T-helper 2 cell (primary cell): ENCODE measurements at regions not wholly inside any gene's neighbourhood (a gene's known extent, or its start where the extent isn't known, plus 50 kb on each side); places are given as distances from the start of the nearest gene placed in this dataset.
A peak's percentile ranks its signal among the peaks of the same experiment; 100 is the strongest.
"Not testable (repeated sequence)": the region's sequence is repeated elsewhere in the genome, so short reads cannot be mapped to it uniquely, and the experiment has no call there.

Experiments used
- DNase-seq, 5 experiments: peaks; one replicate each; pipeline versions ENCODE4 v3.0.0 to v3.0.0-alpha.2; 2012 to 2022

DNA sequence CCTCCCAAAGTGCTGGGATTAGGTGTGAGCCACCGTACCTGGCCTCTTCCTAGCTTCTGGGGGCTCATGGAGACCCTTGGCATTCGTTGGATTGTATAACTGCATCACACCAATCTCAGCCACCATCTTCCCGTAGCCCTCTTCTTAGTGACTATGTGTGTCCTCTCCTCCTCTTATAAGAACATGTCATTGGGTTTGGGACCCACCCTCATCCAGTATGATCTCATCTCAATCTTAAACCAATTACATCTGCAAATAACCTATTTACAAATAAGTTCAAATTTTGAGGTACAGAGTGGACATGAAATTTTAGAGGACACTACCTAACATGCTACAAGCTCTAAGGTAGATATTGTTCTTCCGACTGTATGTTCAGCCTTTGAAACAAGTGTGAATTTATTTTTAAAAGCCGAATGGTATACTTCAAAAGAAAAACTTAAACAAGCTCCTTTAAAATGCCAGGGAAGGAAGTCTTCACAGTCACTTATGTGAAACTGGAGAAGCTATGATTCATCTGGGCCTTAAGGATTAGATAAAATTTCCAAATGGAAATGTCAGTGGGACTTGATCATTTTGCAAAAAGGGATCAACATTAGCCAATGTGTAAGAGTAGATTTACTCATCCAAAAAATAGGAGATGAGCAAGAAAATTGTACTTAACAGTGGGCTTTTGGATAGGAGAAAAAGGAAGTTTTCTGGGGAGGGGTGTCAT lies 225.7 kb downstream of the MEX3B start:
- DNase-seq = no peak

DNA sequence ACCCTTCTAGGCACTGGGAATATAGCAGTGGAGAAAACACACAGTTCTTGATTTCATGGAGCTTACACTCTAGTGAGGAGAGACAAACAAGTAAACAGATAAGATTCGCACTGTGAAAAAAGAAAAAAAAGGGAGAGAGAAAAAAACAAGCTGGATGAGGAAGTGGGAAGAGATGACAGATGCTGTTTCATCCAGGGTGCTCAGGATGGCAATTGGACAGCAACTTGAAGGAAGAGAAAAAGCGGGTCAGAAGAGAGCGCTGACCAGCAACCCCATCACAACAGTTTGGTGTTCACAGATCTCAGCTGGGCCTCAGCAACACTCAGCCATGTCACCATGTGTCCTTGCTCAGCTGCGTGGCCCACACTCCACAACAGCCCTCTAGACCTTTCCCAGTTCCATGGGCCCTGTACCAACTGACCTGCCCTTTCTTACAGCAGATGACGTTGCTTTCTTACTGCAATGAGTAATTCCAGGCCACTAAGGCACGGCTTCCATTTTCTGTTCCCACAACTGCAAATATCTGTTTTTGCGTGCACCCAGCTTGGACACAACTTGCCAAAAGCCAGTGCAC lies 230.8 kb downstream of the MEX3B start:
- DNase-seq = no peak

DNA sequence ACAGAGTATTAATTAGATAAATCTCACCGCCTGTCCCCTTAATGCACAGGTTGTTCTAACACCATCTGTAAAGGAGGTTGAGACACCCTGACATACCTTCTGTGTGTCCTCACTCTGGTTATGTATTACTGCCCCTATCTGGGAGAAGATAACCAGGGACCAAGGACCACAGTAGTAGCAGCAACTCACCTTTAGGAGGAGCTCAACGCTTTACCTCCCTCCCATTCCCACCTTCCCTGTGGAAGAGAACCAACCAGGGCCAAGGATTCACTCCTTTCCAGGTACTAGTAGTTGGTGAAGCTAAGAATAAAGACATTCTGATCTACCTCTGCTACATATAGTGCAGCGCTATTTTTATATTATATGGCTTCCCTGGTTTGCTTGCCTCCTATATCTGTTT lies 232.6 kb downstream of the MEX3B start:
- no peak for DNase-seq

DNA sequence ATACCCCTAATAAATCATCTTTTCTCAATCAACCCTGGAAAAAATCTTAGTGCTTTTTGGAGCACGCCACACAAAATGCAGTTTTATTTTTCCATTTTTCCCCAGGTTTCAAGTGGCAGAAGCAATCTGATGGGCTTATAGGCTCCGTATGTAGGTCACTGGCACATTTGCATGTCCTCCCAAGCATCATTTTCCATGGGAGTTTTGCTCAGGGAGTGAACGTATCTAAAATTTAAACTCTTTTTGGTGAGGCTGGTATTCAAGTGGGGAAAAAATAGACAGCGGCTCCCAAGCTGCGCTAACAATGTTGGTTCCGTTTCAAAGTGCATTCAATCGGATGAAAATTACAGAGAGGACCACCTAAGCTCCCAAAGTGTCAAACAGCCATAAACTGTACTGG lies 233.4 kb downstream of the MEX3B start:
- DNase-seq = no peak

DNA sequence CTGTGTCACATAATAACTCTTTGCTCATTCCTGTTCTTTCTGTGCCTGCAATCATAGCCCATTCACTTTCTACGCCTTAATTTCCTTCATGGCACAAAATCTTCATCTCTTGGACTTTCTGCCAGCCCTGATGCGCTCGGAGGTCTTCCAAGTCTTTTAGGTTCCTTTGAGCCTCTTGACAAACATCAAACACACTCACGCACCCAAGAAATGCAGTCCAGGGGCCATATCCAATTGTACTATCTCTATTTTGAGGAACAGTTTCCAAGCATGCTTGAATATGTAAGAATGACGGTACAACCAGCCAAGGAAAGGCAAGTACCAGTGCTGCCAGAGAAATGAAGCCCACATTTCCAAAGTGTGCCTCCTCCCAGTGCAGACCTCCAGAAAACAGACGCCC lies 234.1 kb downstream of the MEX3B start:
- no peak for DNase-seq

DNA sequence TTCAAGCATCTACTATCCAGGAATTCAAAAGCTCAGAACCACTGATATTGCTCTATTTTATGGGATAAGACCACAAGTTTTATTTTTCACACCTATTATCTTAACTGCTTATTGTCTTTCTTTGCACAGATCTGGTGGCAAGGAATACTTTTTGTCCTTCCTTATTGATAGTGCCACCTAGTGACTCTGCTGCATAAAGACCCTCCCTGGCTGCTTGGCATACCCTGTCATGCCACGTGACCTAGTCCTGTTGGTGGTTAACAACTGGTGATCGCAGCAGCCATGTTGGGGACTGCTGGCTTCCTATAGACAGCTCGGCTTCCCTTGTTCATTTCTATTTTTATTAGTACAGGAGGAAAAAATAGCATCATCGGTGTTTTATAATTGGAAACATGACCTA lies 236.3 kb downstream of the MEX3B start:
- peak in 1 of 5 experiments; percentile 29 for DNase-seq

DNA sequence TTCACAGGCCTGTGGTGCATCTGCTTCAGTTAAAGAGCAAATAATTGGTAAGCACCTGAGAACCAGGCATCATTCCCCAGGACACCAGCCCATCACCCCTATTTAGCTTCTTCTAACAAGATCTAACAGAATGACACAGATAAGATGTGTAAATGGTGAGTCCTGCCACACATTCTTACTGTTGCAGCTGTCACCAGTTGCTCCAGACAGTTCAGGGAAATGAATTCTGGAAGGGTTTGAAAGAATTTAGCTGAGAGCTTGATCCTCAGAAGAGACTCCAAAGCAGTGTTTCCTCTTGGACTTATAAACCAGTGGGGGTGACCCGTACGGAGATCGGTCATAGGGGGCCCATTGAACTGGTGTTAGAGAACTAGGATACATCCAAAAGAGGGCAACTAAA lies 238.0 kb downstream of the MEX3B start:
- no peak for DNase-seq

DNA sequence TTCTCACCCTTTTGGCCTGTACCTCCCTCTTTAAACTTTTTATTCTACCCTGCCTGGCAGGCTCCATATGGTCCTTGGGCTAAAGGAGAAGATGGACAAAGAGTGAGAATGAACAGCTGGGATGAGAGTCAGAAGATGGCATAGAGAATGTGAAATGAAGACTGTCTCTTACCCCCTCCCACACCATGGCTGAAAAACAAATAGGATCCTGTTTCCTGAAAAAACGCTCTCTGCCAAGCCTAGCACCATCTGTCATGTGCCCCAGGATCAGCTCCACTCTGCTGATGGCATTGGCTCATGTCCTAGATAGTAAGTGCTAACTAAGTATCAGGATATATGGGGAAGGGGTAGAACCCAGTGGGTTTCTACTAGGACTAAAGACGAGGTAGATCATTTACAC lies 238.6 kb downstream of the MEX3B start:
- DNase-seq = no peak

DNA sequence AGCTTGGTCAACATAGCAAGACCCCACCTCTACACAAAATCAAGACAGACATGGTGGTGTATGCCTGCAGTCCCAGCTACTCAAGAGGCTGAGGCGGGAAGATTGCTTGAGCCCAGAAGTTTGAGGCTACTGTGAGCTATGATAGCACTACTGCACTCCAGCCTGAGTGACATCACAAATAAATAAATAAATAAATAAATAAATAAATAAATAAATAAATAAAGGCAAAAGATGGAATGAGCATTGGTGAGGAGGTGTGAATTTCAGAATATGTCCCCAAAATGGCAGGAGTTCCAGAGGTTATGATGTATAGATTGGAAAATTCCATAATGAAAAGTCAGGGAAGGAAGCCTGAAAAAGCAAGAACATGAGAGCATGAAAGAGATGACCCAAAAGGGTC lies 249.9 kb downstream of the MEX3B start:
- DNase-seq = no peak

DNA sequence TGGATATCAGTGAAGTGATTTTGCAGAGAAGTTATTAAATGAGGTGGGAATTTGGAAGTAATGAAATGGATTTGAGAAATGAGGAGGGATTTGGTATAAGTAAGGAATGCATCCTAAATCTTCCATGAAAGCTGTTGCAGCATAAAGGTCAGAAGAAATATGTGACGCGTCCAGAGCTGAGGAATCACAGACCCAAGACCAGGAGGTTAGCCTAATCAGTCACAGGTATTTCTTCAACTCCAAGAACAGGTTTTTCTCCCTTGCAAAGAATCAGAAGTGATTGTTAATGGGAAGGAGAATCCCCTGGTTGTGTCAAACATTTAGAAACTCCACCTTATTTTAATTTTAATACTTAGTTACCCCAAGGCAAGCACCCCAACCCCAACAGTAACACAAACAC lies 253.2 kb downstream of the MEX3B start:
- DNase-seq = no peak

DNA sequence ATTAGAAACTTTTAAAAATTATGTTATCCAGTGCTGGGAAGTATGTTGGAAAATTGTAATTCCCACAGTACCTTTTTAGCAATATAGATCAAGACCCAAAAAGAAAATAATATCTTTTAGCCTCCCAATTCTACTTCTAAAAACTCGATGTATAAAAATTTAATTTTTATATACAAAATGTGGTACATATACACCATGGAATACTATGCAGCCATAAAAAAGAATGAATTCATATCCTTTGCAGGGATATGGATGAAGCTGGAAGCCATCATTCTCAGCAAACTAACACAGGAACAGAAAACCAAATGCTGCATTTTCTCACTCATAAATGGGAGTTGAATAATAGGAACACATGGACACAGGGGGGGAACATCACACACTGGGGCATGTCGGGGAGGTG lies 254.5 kb downstream of the MEX3B start:
- not testable (repeated sequence) for DNase-seq

DNA sequence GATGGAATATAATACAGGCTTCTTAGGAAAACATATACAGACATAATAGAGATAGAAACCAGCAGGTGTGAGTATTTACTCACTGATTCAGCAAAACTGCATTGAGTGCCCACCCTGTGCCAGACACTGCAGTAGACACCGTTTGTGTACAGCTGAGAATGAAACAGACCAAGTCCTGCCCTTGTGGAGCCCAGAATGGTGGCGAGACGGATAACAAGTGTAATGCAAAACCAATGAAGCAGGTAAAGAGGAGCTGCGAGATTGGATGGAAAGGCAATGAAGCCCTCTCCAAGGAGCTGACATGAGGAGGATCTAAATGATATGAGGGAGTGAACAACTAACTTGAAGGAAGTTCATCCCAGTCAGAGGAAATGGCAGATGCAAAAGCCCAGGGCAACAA lies 256.4 kb downstream of the MEX3B start:
- no peak for DNase-seq

DNA sequence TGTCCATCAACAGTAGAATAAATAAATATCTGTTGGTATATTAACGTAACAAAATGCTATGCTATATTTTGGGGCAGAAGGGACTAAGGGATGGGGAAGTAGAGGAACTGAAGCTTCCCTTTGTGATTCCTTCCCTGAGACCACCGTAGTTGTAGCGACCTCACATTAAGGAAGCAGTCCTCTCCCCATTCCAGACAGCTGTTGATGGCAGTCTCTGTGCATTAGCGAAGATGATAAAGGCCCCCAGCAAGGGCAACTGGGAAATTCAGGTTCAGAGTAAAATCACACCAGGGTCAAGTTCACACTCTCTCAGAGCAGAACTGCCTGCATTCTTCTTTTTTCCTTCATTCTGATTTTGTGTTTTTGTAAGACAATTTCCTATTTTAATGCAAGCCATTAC lies 259.0 kb downstream of the MEX3B start:
- no peak for DNase-seq

DNA sequence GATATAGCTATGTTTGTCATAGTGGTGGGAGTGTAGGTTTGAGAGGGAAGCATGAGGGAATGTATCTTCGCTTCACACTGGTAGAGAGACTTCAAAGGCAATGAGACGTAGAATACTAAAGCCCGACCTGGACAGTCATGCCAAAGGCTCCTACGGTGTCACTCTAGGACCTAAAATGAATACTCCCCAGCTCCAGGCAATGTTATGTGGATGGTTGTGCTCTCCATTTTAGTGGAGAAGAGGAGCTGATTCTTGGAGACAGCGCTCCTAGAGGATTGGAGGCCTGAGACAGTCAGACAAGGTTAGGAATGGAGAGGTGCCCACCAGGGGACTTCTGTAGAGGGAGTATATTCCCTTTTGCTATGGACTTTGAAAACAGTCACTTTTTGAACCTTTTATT lies 260.1 kb downstream of the MEX3B start:
- no peak for DNase-seq

DNA sequence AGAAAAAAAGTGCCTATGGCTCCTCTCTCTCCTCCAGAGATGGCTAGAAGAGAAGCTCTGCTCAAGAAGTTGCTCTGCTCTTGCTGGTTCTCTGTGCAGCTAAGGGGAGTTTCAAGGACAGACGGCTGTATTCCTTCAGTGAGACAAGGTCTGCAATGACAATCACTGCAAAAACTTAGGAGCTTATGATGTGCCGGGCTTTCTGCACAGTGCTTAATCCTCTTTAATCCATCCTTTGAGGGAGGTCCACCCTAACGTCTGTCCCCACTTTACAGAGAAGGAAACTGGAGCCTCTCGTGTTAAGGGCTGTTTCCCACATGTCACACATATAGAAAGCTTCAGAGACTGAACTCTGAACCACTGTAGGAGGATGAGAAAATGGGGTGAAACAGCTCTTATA lies 260.6 kb downstream of the MEX3B start:
- DNase-seq = no peak

DNA sequence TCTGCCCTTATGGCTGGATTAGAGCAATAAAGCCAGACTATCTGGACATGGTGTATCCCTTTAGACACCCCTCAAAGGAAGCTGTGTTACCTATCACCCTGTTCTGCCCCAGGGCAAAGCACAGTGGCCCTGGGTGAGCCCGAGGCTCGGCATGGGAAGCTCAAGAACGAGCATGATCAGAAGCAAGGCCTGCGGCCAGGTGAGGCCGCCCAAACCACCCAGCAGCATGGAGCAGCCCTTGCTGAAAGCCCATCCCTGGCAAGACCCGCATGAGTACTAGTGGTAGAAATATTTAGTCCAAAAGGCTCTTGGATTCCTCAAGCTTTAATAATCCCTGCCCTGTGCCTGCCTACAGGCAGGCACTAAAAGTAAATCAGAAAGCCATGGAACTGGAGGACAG lies 261.1 kb downstream of the MEX3B start:
- no peak for DNase-seq

DNA sequence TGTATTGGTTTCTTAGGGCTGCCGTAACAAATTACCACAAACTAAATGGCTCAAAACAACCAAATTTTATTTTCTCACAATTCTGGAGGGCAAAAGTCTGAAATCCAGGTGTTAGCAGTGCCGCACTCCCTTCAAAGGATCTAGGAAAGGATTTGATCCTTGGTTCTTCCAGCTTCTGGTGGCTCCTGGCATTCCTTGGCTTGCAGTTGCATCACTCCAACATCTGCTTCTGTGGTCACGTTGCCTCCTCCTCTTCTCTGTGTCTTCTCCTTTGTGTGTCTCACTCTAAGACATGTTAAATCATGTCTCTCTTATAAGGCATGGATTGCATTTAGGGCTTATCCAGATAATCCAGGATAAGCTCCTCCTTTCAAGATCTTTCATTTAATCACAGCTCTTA lies 262.2 kb downstream of the MEX3B start:
- DNase-seq = no peak

DNA sequence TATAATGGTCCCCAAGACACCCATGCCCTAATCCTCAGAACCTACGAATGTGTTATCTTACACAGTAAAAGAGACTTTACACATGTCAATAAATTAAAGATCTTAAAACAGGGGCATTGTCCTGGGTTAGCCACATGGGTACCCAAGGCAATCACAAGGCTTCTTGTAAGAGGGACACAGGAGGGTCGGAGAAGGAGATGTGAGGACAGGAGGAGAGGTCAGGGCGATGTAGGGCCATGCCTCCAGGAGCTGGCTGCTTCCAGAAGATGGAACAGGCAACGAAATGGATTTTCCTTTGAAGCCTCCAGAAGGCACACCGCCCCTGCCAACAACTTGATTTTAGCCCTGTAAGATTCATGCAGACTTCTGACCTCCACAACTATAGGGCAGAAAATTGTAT lies 262.7 kb downstream of the MEX3B start:
- DNase-seq = no peak

DNA sequence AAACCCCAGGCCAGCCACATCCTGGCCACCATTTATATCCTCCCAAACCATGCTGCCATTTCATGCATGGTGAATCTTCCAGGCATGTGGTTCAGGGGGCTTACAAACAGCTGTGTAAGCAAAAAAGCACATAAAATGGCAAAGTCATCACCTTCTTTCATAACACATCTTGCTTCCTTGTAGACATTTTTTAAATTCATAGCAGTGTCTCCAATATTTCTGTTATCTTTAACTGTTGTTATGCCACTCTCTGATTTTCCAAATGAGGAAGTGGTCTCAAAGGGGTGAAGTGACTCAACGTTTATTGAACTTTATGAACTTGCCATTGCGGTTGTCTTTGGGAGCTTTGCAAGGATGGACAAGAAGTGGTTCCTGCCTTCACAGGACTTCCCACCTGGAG lies 264.4 kb downstream of the MEX3B start:
- no peak for DNase-seq

DNA sequence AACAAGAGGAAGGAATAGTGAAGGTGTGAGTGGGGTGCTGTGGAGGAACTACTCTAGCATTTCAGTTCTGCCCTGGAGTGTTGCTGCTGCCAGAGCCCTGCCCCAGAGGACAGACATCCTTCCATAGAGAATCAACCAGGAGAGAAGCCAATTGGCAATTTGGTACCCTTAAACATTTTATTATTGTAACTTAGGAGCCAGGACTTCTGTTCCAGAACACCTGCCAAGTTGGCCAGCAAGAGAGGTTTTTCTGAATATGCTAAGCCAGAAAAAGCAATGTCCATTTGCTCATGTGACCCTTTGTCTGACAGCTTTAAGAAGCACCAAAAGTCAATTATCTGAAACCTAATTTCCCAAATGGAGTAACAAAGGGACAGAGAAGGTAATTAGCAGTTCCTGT lies 264.9 kb downstream of the MEX3B start:
- no peak for DNase-seq

DNA sequence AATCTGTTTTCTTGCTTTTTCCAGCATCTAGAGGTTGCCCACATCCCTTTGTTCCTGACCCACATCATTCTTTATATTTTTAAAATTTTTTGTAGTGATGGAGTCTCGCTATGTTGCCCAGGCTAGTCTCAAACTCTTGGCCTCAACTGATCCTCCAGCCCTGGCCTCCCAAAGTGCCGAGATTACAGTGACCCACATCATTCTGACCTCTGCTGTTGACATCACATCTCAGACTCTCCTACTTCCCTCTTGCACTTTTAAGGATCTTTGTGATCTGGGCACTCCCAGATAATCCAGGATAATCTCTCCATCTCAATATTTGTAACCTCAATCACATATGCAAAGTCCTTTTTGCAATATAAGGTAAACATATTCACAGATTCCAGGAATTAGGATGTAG lies 266.6 kb downstream of the MEX3B start:
- no peak for DNase-seq

DNA sequence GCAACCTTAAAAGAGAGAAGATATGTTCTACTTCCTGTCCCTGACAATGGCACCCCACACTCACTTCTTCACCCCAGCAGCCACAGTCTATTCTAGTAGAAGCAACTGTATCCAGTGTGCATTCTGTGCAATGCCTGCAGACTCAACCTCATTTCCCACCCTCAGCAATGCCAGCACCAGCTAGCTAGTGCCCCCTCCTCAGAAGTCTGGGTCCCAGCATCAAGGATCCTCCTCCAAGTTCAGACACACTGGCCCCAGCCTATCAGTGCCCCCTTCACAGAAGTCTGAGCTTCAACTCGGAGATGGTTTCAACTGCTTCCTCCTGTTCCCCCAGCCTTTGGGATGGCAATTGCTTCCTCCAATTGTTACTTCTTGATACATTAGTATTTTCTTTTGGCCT lies 268.3 kb downstream of the MEX3B start:
- DNase-seq = no peak

DNA sequence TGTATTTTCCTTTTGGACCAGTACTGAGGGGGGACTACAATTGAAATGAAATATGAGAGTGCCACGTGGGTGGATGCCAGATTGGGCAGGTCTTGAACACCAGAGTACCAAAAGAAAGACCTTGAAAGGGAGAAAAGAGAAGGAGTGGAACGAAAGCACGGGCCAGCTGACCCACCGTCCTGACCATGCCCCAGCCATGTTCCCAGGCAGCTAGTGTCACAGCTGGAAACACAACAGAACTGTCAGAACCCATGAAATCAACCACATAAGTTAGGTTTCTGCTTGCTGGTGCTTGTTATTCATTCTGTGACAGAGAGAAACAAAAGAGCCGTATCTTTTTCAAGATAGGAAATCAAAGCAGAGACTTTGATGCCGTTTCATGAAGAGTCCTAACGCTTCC lies 268.8 kb downstream of the MEX3B start:
- no peak for DNase-seq

DNA sequence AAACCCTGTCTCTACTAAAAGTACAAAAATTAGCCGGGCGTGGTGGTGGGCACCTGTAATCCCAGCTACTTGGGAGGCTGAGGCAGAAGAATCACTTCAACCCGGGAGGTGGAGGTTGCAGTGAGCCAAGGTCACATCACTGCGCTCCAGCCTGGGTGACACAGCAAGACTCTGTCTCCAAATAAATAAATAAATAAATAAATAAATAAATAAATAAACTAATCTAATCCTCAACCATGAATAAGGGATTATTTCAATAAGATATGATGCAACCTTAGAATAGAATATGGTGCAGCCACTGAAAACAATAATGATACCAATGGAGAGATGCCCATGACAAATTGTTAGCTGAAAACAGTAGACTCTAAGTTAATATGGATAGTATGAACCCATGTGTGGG lies 270.0 kb downstream of the MEX3B start:
- DNase-seq = not testable (repeated sequence)

DNA sequence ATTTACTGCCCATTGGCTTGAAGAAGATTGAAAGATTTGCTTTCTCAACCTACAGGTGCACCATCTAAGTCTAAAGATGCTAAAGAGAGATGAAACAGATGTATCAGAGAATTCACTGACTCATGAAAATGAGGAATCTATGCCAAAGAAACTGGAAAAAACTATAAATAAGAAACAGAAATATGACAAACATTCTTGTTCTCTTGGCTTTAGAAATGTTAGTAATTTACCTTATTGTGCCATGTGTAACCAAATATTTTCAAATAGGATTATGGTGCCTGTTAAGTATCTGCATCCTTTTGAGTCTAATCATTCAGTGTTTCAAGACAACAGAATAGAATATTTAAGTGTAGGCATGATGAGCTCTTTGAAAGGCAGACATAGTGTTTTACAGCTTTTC lies 271.5 kb downstream of the MEX3B start:
- no peak for DNase-seq
